Naive thymus-derived CD4-positive, alpha-beta T cell (primary cell): ENCODE measurements at regions not wholly inside any gene's neighbourhood (a gene's known extent, or its start where the extent isn't known, plus 50 kb on each side); places are given as distances from the start of the nearest gene placed in this dataset.

Experiments
- ATAC-seq: fragments of 150-1000 bp; cut with Tn5 transposase; 2 replicates; pipeline ENCODE4 v1.10.0; 2021; ENCODE audit warnings: mild to moderate bottlenecking, moderate library complexity
- CTCF ChIA-PET: fragments of 350-600 bp; sonication (Branson Sonifier 250); formaldehyde crosslinking; loops from one replicate; lab custom pipeline; 2021; ENCODE audit warnings: antibody characterized with exemption; lab: Charles Lee
- POLR2A ChIA-PET: fragments of 350-600 bp; sonication (Branson Sonifier 250); formaldehyde crosslinking; loops from one replicate; lab custom pipeline; 2021; ENCODE audit warnings: antibody characterized with exemption, inconsistent platforms; lab: Charles Lee
- DNase-seq, 9 donors: peaks; one replicate each; pipeline versions ENCODE4 v3.0.0 to v3.0.0-alpha.2; 2020 to 2022; ENCODE audit warnings: mixed read lengths in 1 of 9
- H3K27ac ChIP-seq: one replicate; pipeline ENCODE4 v1.7.0; 2013; ENCODE audit warnings: mild to moderate bottlenecking, low read depth, low read length, moderate library complexity
- H3K27me3 ChIP-seq, 2 donors: one replicate each; pipeline ENCODE4 v1.7.0; 2013; ENCODE audit warnings: low read length in 2 of 2, mild to moderate bottlenecking in 2 of 2, moderate library complexity in 2 of 2; ENCODE audit not compliant: control insufficient read depth in 2 of 2, insufficient read depth in 2 of 2
- H3K36me3 ChIP-seq, 3 experiments: 1 replicate in 2 of 3; 2 replicates in 1 of 3; pipeline ENCODE4 v1.7.0; 2013; ENCODE audit warnings: low read length in 3 of 3, mild to moderate bottlenecking in 3 of 3, moderate library complexity in 1 of 3; ENCODE audit not compliant: insufficient read depth in 3 of 3, control insufficient read depth in 2 of 3
- H3K4me1 ChIP-seq, 2 donors: one replicate each; pipeline ENCODE4 v1.7.0; 2013; ENCODE audit warnings: low read length in 2 of 2, mild to moderate bottlenecking in 2 of 2, moderate library complexity in 1 of 2; ENCODE audit not compliant: control insufficient read depth in 2 of 2, insufficient read depth in 2 of 2
- H3K4me3 ChIP-seq: 2 replicates; pipeline ENCODE4 v1.7.0; 2013; ENCODE audit warnings: mild to moderate bottlenecking, low read length
- H3K9me3 ChIP-seq, 3 experiments: 1 replicate in 2 of 3; 2 replicates in 1 of 3; pipeline ENCODE4 v1.7.0; 2013; ENCODE audit warnings: low read length in 3 of 3; ENCODE audit not compliant: control insufficient read depth in 2 of 3
- H3K27ac Mint-ChIP-seq, 9 donors: one replicate each; pipeline ENCODE4 v1.8.0; 2020 to 2022; ENCODE audit warnings: mixed read lengths in 9 of 9, mild to moderate bottlenecking in 8 of 9, moderate library complexity in 5 of 9, inconsistent platforms in 2 of 9
- H3K27me3 Mint-ChIP-seq, 5 donors: one replicate each; pipeline ENCODE4 v1.8.0; 2021 to 2022; ENCODE audit warnings: mixed read lengths in 5 of 5, mild to moderate bottlenecking in 1 of 5
- H3K36me3 Mint-ChIP-seq, 5 donors: one replicate each; pipeline ENCODE4 v1.8.0; 2020 to 2022; ENCODE audit warnings: mixed read lengths in 5 of 5, mild to moderate bottlenecking in 3 of 5, inconsistent platforms in 1 of 5
- H3K4me1 Mint-ChIP-seq, 7 donors: one replicate each; pipeline ENCODE4 v1.8.0; 2020 to 2022; ENCODE audit warnings: mixed read lengths in 7 of 7, mild to moderate bottlenecking in 3 of 7, inconsistent platforms in 1 of 7
- H3K4me3 Mint-ChIP-seq, 10 donors: one replicate each; pipeline ENCODE4 v1.8.0; 2020 to 2022; ENCODE audit warnings: mild to moderate bottlenecking in 10 of 10, mixed read lengths in 10 of 10, moderate library complexity in 6 of 10, inconsistent platforms in 2 of 10
- H3K9me3 Mint-ChIP-seq, 11 donors: one replicate each; pipeline ENCODE4 v1.8.0; 2020 to 2022; ENCODE audit warnings: mixed read lengths in 11 of 11, mild to moderate bottlenecking in 4 of 11, inconsistent platforms in 1 of 11, moderate library complexity in 1 of 11
- intact Hi-C, 2 donors: fragments of 100-400 bp; cut with micrococcal nuclease; formaldehyde crosslinking; loops; one replicate each; pipeline ENCODE4 v1.15.1; 2023

GRCh38 chr2:234373481-234374149, 123.3 kb downstream of the ARL4C start:
- CTCF ChIA-PET = interaction anchor here (0.7 to 2.5 kb wide), 6 partner anchors 9 to 124 kb away, joined by 3 to 8 read pairs (median 5); no protein-coding TSS in a partner anchor
- Mint-ChIP-seq H3K4me3 (peak overlapping the region; percentile 9 to 82 (median 70)), H3K36me3 (no peaks in the 10 kb centered on the region), H3K4me1 (peaks cover 34 to 85% (median 74%) of the 10 kb centered on the region in 7 donors), H3K27me3 (no peaks in the 10 kb centered on the region), H3K9me3 (peaks cover 0 to 5% (median 0%) of the 10 kb centered on the region in 11 donors), H3K27ac (peak overlapping the region; percentile 76 to 98 (median 94))
- Histone ChIP-seq H3K36me3 (no peaks in the 10 kb centered on the region), H3K4me3 (no peak overlapping the region), H3K4me1 (peaks cover 15 to 58% of the 10 kb centered on the region in 2 donors), H3K27me3 (no peaks in the 10 kb centered on the region), H3K27ac (peak overlapping the region; percentile 59), H3K9me3 (no peaks in the 10 kb centered on the region)
- DNase-seq (peak in 7 of 9 donors; percentile 13 to 39 (median 20)), ATAC-seq (peak; percentile 6)
- POLR2A ChIA-PET = interaction anchor here (0.7 to 5.0 kb wide), 21 partner anchors 9 to 123 kb away, joined by 3 to 34 read pairs (median 4); partner anchors contain the start of gene ARL4C
- intact Hi-C loops = loop anchor here (1.0 to 5.0 kb wide), 7 partner anchors 20 to 236 kb away; no protein-coding TSS in a partner anchor

DNA sequence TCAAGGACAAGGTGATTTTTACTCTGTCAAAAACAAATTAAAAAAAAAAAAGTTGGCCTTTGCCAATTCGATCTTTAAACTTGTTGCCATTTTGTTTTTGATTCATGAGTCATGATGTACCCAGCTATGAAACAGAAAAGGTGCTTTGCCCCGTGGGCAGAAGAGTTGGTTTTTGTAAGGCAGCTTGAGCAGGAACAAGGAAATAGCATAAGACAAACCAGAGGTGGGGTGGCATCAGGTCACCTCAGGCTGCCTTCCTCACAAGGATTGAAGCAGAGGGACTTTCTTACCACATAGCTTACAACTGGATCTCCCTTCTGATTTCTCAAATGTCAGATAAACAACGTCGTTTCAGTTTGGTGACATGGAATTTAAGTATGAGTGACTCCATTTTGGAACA, 123.8 kb downstream of the ARL4C start:
- H3K4me1 Mint-ChIP-seq = peaks cover 40 to 90% (median 78%) of the 10 kb centered on the region in 7 donors
- Histone ChIP-seq H3K36me3 (no peaks in the 10 kb centered on the region), H3K4me3 (no peak overlapping the region), H3K27ac (peak overlapping the region; percentile 59), H3K27me3 (no peaks in the 10 kb centered on the region), H3K4me1 (peaks cover 20 to 63% of the 10 kb centered on the region in 2 donors), H3K9me3 (no peaks in the 10 kb centered on the region)
- ATAC-seq (peak; percentile 61), DNase-seq (peak in 7 of 9 donors; percentile 22 to 56 (median 37))
- intact Hi-C loops = loop anchor here (1.0 to 5.0 kb wide), 7 partner anchors 20 to 236 kb away; no protein-coding TSS in a partner anchor
- no peaks in the 10 kb centered on the region for H3K36me3 Mint-ChIP-seq
- H3K9me3 Mint-ChIP-seq = peaks cover 0 to 5% (median 0%) of the 10 kb centered on the region in 11 donors
- ChIA-PET CTCF (interaction anchor here (0.7 to 2.5 kb wide), 3 partner anchors 79 to 83 kb away, joined by 4 to 8 read pairs (median 7); no protein-coding TSS in a partner anchor), POLR2A (interaction anchor here (0.7 to 5.0 kb wide), 19 partner anchors 9 to 123 kb away, joined by 3 to 34 read pairs (median 4); partner anchors contain the start of gene ARL4C)
- H3K27me3 Mint-ChIP-seq = no peaks in the 10 kb centered on the region
- peak overlapping the region; percentile 76 to 98 (median 94) for H3K27ac Mint-ChIP-seq
- H3K4me3 Mint-ChIP-seq = peak overlapping the region; percentile 9 to 84 (median 72)

DNA sequence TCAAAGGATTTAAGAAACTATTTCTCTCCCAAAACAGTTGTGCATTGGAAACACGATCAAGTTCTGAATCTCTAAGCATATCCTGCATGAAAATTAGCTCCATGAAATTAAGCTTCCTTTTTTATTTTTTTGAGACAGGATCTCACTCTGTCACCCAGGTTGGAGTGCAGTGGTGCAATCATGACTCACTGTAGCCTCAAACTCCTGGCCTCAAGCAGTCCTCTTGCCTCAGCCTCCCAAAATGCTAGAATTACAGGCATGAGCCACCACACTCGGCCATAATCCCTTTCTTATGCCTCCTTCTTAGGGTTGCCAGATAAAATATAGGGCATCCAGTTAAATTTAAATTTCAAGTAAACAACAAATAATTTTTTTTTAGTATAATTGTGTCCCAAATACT, 124.4 kb downstream of the ARL4C start:
- Mint-ChIP-seq H3K4me3 (peak overlapping the region; percentile 49 to 90 (median 77)), H3K36me3 (no peaks in the 10 kb centered on the region), H3K27me3 (no peaks in the 10 kb centered on the region), H3K4me1 (peaks cover 40 to 92% (median 79%) of the 10 kb centered on the region in 7 donors), H3K9me3 (peaks cover 0 to 5% (median 0%) of the 10 kb centered on the region in 11 donors), H3K27ac (peak overlapping the region; percentile 62 to 98 (median 94))
- Histone ChIP-seq H3K36me3 (no peaks in the 10 kb centered on the region), H3K4me1 (peaks cover 25 to 69% of the 10 kb centered on the region in 2 donors), H3K9me3 (no peaks in the 10 kb centered on the region), H3K27ac (peak overlapping the region; percentile 59), H3K4me3 (peak overlapping the region; percentile 18), H3K27me3 (no peaks in the 10 kb centered on the region)
- ChIA-PET POLR2A (interaction anchor here (0.6 to 5.0 kb wide), 18 partner anchors 10 to 120 kb away, joined by 3 to 34 read pairs (median 5); no protein-coding TSS in a partner anchor), CTCF (interaction anchor here (0.7 to 2.1 kb wide), 5 partner anchors 20 to 225 kb away, joined by 3 to 7 read pairs (median 3); no protein-coding TSS in a partner anchor)
- ATAC-seq (no peak), DNase-seq (no peak)
- intact Hi-C loops = loop anchor here (2.0 to 5.0 kb wide), 3 partner anchors 38 to 235 kb away; no protein-coding TSS in a partner anchor

GRCh38 chr2:234368861-234369261, 128.0 kb downstream of the ARL4C start:
- Histone ChIP-seq H3K36me3 (no peaks in the 10 kb centered on the region), H3K4me3 (no peak overlapping the region), H3K27me3 (no peaks in the 10 kb centered on the region), H3K4me1 (peaks cover 31 to 71% of the 10 kb centered on the region in 2 donors), H3K27ac (peak overlapping the region; percentile 48), H3K9me3 (no peaks in the 10 kb centered on the region)
- H3K4me3 Mint-ChIP-seq = peak overlapping the region; percentile 6 to 80 (median 46)
- ATAC-seq = peak; percentile 78
- POLR2A ChIA-PET = interaction anchor here (0.9 to 5.0 kb wide), 19 partner anchors 22 to 129 kb away, joined by 3 to 22 read pairs (median 5); no protein-coding TSS in a partner anchor
- intact Hi-C loops = loop anchor here (1.0 to 5.0 kb wide), 10 partner anchors 10 to 128 kb away; partner anchors contain the start of gene ARL4C (in 1 of the 2)
- H3K4me1 Mint-ChIP-seq = peaks cover 47 to 86% (median 80%) of the 10 kb centered on the region in 7 donors
- DNase-seq = peak in 7 of 9 donors; percentile 13 to 43 (median 28)
- H3K27me3 Mint-ChIP-seq = no peaks in the 10 kb centered on the region
- CTCF ChIA-PET = interaction anchor here (0.7 to 2.2 kb wide), 10 partner anchors 19 to 132 kb away, joined by 3 to 7 read pairs (median 4); no protein-coding TSS in a partner anchor
- H3K36me3 Mint-ChIP-seq = peaks cover 0 to 4% (median 0%) of the 10 kb centered on the region in 5 donors
- H3K9me3 Mint-ChIP-seq = peaks cover 0 to 4% (median 0%) of the 10 kb centered on the region in 11 donors
- peak overlapping the region; percentile 81 to 98 (median 90) for H3K27ac Mint-ChIP-seq

DNA sequence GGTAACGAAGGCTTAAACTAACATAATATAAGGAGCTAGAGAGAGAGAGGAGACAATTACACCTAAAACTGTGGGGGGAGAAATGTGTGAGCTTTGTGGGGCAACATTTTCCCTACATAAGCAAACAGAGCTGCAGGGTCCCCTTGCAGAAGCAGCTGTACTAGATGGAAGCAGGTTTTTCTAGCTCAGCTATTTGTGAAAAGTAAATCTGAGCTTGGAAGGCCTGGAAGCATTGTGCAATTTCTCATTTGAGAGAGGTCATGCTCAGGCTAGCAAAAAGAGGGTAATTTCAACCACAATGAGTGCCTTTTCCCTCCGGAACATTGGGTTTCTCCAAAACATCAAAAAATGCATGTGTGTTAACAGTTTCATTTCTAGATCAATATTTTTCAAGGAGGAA, 130.0 kb downstream of the ARL4C start:
- Histone ChIP-seq H3K27ac (no peak overlapping the region), H3K4me1 (peaks cover 24 to 52% of the 10 kb centered on the region in 2 donors), H3K9me3 (no peaks in the 10 kb centered on the region), H3K27me3 (no peaks in the 10 kb centered on the region), H3K36me3 (no peaks in the 10 kb centered on the region), H3K4me3 (peak overlapping the region; percentile 2)
- DNase-seq (no peak), ATAC-seq (no peak)
- peaks cover 30 to 77% (median 70%) of the 10 kb centered on the region in 7 donors for H3K4me1 Mint-ChIP-seq
- peaks cover 0 to 2% (median 0%) of the 10 kb centered on the region in 11 donors for H3K9me3 Mint-ChIP-seq
- peaks cover 0 to 4% (median 0%) of the 10 kb centered on the region in 5 donors for H3K36me3 Mint-ChIP-seq
- intact Hi-C loops = loop anchor here (5.0 kb wide), 3 partner anchors 35 to 60 kb away; no protein-coding TSS in a partner anchor
- CTCF ChIA-PET = interaction anchor here (0.6 to 1.4 kb wide), 3 partner anchors 74 to 81 kb away, joined by 3 to 7 read pairs (median 3); no protein-coding TSS in a partner anchor
- peak overlapping the region; percentile 32 to 76 (median 58) for H3K4me3 Mint-ChIP-seq
- H3K27ac Mint-ChIP-seq = peak overlapping the region; percentile 48 to 98 (median 88)
- no peaks in the 10 kb centered on the region for H3K27me3 Mint-ChIP-seq
- POLR2A ChIA-PET = interaction anchor here (0.8 to 2.1 kb wide), 5 partner anchors 10 to 76 kb away, joined by 3 to 6 read pairs (median 5); no protein-coding TSS in a partner anchor

- Mint-ChIP-seq H3K36me3 (peaks cover 0 to 18% (median 0%) of the 10 kb centered on the region in 5 donors), H3K9me3 (peaks cover 0 to 6% (median 0%) of the 10 kb centered on the region in 11 donors), H3K4me3 (no peak overlapping the region), H3K27me3 (no peaks in the 10 kb centered on the region), H3K4me1 (peaks cover 21 to 66% (median 63%) of the 10 kb centered on the region in 7 donors), H3K27ac (no peak overlapping the region)
- Histone ChIP-seq H3K4me1 (peaks cover 24 to 34% of the 10 kb centered on the region in 2 donors), H3K36me3 (no peaks in the 10 kb centered on the region), H3K27me3 (no peaks in the 10 kb centered on the region), H3K9me3 (no peaks in the 10 kb centered on the region), H3K27ac (no peak overlapping the region), H3K4me3 (no peak overlapping the region)
- no peak for ATAC-seq
- no peak for DNase-seq
- intact Hi-C loops = loop anchor here (5.0 kb wide), 3 partner anchors 38 to 57 kb away; no protein-coding TSS in a partner anchor
- POLR2A ChIA-PET = no interaction called here
- CTCF ChIA-PET = no interaction called here
Observed at GRCh38 chr2:234364661-234365060, 132.2 kb downstream of the ARL4C start.
